GM23338 (cell line): ENCODE measurements at regions not wholly inside any gene's neighbourhood (a gene's known extent, or its start where the extent isn't known, plus 50 kb on each side); places are given as distances from the start of the nearest gene placed in this dataset.

ENCODE experiments used
- CREB1 ChIP-seq: fragments of 250-450 bp; sonication (Bioruptor Pico); IDR thresholded peaks from 2 replicates; pipeline ENCODE4 v1.5.0; 2020; ENCODE audit warnings: low read depth, mild to moderate bottlenecking, moderate library complexity
- CTCF ChIP-seq, 2 experiments: fragments of 200-600 bp in 1 of 2; sonication (generic) in 1 of 2; conservative IDR thresholded peaks; 2 replicates each; pipeline versions ENCODE4 v1.5.1 to v1.6.1; 2016 to 2017; ENCODE audit warnings: antibody characterized with exemption in 2 of 2, low read depth in 2 of 2, mild to moderate bottlenecking in 2 of 2, moderate library complexity in 1 of 2
- EZH2 ChIP-seq: fragments of 200-600 bp; sonication (generic); IDR thresholded peaks from one replicate; pipeline ENCODE4 v1.8.0; 2017; ENCODE audit warnings: antibody characterized with exemption, mild to moderate bottlenecking, low read depth; ENCODE audit not compliant: unreplicated experiment
- JUNB ChIP-seq: IDR thresholded peaks from one replicate; pipeline ENCODE4 v1.6.1; 2016; ENCODE audit warnings: antibody characterized with exemption; ENCODE audit not compliant: unreplicated experiment
- POLR2AphosphoS5 ChIP-seq: IDR thresholded peaks from 2 replicates; pipeline ENCODE4 v1.6.1; 2016; ENCODE audit warnings: antibody characterized with exemption, low read depth
- REST ChIP-seq: IDR thresholded peaks from one replicate; pipeline ENCODE4 v1.6.1; 2018; ENCODE audit warnings: antibody characterized with exemption; ENCODE audit not compliant: unreplicated experiment

GRCh38 chr7:32169228-32169627, 99.0 kb upstream of the PDE1C start:
- no peak for TF ChIP-seq CTCF (conservative IDR thresholded peaks at IDR 0.05; ENCODE audit: low read depth in 2 of 2)
- no peak for TF ChIP-seq POLR2AphosphoS5
- no peak for TF ChIP-seq CREB1
- TF ChIP-seq EZH2 = no peak
- no peak for TF ChIP-seq REST
- no peak for TF ChIP-seq JUNB
